Keratinocyte (primary cell): ENCODE measurements at regions not wholly inside any gene's neighbourhood (a gene's known extent, or its start where the extent isn't known, plus 50 kb on each side); places are given as distances from the start of the nearest gene placed in this dataset.

ENCODE experiments used
- CTCF ChIP-seq, 3 experiments: IDR thresholded peaks in 1 of 3; conservative IDR thresholded peaks in 1 of 3; optimal IDR thresholded peaks in 1 of 3; 2 replicates in 2 of 3; 3 replicates in 1 of 3; pipeline versions ENCODE3 to v1.5.1; 2011; ENCODE audit warnings: low read length in 3 of 3, mild to moderate bottlenecking in 3 of 3, moderate library complexity in 2 of 3, control low read depth in 1 of 3, inconsistent platforms in 1 of 3; ENCODE audit not compliant: insufficient read depth in 2 of 3; ENCODE audit errors: extremely low read depth in 1 of 3
- EZH2 ChIP-seq: IDR thresholded peaks from one replicate; pipeline ENCODE4 v1.6.1; 2012; ENCODE audit warnings: inconsistent platforms, mild to moderate bottlenecking, low read length, moderate library complexity

GRCh38 chr1:193574913-193575312, 388.5 kb upstream of the B3GALT2 start:
- no peak for TF ChIP-seq CTCF (optimal IDR thresholded peaks at IDR 0.05 in 1 of 3, IDR thresholded peaks at IDR 0.05 in 1 of 3, conservative IDR thresholded peaks at IDR 0.05 in 1 of 3; ENCODE audit: extremely low read depth in 1 of 3, insufficient read depth in 2 of 3, low read length in 3 of 3)
- no peak for TF ChIP-seq EZH2
